Brain microvascular endothelial cell (primary cell): ENCODE measurements at regions not wholly inside any gene's neighbourhood (a gene's known extent, or its start where the extent isn't known, plus 50 kb on each side); places are given as distances from the start of the nearest gene placed in this dataset.

ENCODE experiments used
- DNase-seq: peaks from one replicate; pipeline ENCODE4 v3.0.0-alpha.2; 2020
- H3K27ac ChIP-seq: fragments of 250-450 bp; sonication (Bioruptor Pico); 2 replicates; pipeline ENCODE4 v1.5.1; 2020; ENCODE audit warnings: mild to moderate bottlenecking, moderate library complexity
- H3K27me3 ChIP-seq: fragments of 250-450 bp; sonication (Bioruptor Pico); replicated peaks from 2 replicates; pipeline ENCODE4 v1.5.1; 2020; ENCODE audit warnings: mild to moderate bottlenecking
- H3K36me3 ChIP-seq: fragments of 250-450 bp; sonication (Bioruptor Pico); replicated peaks from 2 replicates; pipeline ENCODE4 v1.5.1; 2020; ENCODE audit warnings: mild to moderate bottlenecking
- H3K4me3 ChIP-seq: 2 replicates; pipeline ENCODE4 v1.5.1; 2011; ENCODE audit warnings: low read depth, mild to moderate bottlenecking, control low read depth, low read length, moderate library complexity
- in situ Hi-C: cut with HindIII; loops from 2 replicates; pipeline ENCODE4 v1.10.0; 2017; ENCODE audit warnings: low sequenced_read_pairs, low pct_ligation_motif_present
- TF ChIP-seq, protein P1 (sequence below): IDR thresholded peaks from 2 replicates; pipeline ENCODE4 v1.5.1; 2011; ENCODE audit warnings: low read depth, mild to moderate bottlenecking, moderate library complexity, low read length, control low read depth, inconsistent platforms; ENCODE audit errors: missing control alignments

DNA sequence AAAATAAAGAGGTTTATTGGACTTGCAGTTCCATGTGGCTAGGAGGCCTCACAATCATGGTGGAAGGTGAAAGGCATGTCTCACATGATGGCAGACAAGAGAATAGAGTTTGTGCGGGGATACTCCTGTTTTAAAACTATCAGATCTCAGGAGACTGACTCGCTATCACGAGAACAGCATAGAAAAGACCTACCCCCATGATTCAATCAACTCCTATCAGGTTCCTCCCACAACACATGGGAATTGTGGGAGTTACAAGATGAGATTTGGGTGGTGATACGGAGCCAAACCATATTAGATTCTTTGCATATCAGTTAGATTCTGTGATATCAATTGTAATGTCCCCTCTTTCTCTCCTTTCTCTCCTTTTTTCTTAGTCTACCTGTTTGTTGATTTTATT is 1178.7 kb upstream of the LRRTM1 start:
- no peak overlapping the region for H3K4me3 ChIP-seq
- H3K27ac ChIP-seq: no peak overlapping the region
- TF ChIP-seq, protein P1, sequence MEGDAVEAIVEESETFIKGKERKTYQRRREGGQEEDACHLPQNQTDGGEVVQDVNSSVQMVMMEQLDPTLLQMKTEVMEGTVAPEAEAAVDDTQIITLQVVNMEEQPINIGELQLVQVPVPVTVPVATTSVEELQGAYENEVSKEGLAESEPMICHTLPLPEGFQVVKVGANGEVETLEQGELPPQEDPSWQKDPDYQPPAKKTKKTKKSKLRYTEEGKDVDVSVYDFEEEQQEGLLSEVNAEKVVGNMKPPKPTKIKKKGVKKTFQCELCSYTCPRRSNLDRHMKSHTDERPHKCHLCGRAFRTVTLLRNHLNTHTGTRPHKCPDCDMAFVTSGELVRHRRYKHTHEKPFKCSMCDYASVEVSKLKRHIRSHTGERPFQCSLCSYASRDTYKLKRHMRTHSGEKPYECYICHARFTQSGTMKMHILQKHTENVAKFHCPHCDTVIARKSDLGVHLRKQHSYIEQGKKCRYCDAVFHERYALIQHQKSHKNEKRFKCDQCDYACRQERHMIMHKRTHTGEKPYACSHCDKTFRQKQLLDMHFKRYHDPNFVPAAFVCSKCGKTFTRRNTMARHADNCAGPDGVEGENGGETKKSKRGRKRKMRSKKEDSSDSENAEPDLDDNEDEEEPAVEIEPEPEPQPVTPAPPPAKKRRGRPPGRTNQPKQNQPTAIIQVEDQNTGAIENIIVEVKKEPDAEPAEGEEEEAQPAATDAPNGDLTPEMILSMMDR: no peak
- in situ Hi-C loops: no loop called here
- H3K27me3 ChIP-seq: no peaks in the 10 kb centered on the region
- no peaks in the 10 kb centered on the region for H3K36me3 ChIP-seq
- no peak for DNase-seq

- TF ChIP-seq, protein P1: no peak
- in situ Hi-C loops: no loop called here
- H3K4me3 ChIP-seq: no peak overlapping the region
- no peaks in the 10 kb centered on the region for H3K27me3 ChIP-seq
- H3K27ac ChIP-seq: no peak overlapping the region
- DNase-seq: no peak
- H3K36me3 ChIP-seq: no peaks in the 10 kb centered on the region
These were observed 1177.4 kb upstream of the LRRTM1 start for GRCh38 chr2:81481994-81482368.

DNA sequence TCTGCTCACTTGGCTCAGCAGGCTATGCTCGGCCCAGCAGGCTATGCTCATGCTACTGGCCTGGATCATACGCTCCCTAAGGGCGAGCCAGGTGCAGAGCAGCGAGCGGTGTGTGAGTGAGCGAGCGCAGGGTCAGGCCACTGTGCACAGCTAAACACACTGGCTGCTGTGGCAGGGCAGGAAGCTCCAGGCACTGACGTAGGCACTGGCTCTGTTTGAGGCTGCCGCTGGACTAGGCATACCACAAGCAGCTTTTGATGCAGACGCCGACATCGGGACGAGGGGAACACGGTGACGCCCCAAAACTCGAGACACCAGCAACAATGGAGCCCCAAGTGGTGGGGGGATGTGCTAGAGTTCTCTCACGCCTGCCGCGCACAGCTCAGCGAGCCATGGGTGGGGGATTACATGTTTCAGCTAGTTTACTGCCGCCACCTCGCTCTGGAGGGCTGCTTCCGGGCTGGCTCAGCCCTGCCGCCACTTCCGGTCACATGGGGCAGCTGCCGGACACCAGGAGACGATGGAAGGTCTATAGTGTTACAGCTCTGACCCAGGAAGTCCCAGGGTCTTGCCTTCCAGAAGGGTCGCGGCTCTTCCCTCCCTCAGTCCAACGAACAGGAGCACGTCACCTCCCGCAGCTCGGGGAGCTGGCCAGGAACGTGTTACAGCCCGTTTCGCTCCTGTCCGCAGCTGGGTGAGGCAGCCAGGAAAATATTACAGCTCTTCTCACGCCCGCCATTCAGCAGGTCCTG is 1176.9 kb upstream of the LRRTM1 start:
- no peak overlapping the region for H3K4me3 ChIP-seq
- TF ChIP-seq, protein P1: no peak
- no peaks in the 10 kb centered on the region for H3K36me3 ChIP-seq
- DNase-seq: no peak
- in situ Hi-C loops: no loop called here
- H3K27ac ChIP-seq: no peak overlapping the region
- H3K27me3 ChIP-seq: no peaks in the 10 kb centered on the region

DNA sequence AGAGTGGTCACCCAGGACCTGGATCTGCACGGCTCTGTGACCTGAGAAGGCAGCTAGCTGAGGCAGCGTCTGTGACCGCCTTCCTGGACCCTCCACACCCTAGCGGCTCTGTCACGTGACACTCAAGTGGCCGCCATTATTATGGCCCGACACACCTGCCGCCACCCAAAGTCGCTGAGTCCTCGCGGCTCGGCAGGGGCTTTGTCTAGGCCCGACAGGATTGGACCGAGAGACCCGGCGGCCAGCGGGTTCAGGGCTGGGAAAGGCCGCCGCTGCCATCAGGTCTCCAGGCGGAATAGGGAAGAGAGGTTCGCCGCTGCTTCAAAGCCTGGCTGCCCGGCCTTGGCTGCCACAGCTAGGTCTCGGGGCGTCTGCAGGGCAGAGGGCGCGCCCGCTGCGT is 1162.5 kb upstream of the LRRTM1 start:
- Histone ChIP-seq H3K27me3 (no peaks in the 10 kb centered on the region), H3K4me3 (no peak overlapping the region), H3K36me3 (no peaks in the 10 kb centered on the region), H3K27ac (no peak overlapping the region)
- DNase-seq: no peak
- in situ Hi-C loops: no loop called here
- TF ChIP-seq, protein P1: no peak

GRCh38 chr2:81462420-81462819 is 1157.9 kb upstream of the LRRTM1 start:
- in situ Hi-C loops: no loop called here
- DNase-seq: no peak
- H3K27ac ChIP-seq: no peak overlapping the region
- H3K36me3 ChIP-seq: no peaks in the 10 kb centered on the region
- no peak overlapping the region for H3K4me3 ChIP-seq
- TF ChIP-seq, protein P1: no peak
- no peaks in the 10 kb centered on the region for H3K27me3 ChIP-seq

DNA sequence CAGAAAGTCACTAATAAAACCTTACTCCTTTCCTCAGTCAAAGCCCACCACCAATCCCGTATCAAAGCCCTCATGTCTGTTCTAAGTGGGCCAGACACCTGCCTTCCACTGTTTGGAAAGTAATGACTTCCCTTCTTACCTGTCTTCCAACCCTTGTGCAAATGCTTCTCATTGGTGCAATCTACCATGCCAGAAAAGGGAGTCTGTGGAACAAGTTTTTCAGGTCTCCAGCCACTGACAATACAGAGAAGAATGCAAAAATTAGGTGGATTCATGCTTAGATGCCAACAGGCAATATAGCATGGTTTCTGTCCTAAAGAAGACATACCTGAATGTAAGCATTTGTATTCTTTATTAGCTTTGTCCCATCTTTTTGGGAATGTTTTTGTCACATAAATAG is 1140.6 kb upstream of the LRRTM1 start:
- Histone ChIP-seq H3K27me3 (no peaks in the 10 kb centered on the region), H3K4me3 (no peak overlapping the region), H3K27ac (no peak overlapping the region), H3K36me3 (no peaks in the 10 kb centered on the region)
- in situ Hi-C loops: no loop called here
- TF ChIP-seq, protein P1: no peak
- no peak for DNase-seq
